Astrocyte of the cerebellum (primary cell): ENCODE measurements at regions not wholly inside any gene's neighbourhood (a gene's known extent, or its start where the extent isn't known, plus 50 kb on each side); places are given as distances from the start of the nearest gene placed in this dataset.

Experiments used
- DNase-seq: peaks from one replicate; pipeline ENCODE4 v3.0.0-alpha.2; 2011; ENCODE audit warnings: low read depth
- H3K4me3 ChIP-seq: 2 replicates; pipeline ENCODE4 v1.5.1; 2011; ENCODE audit warnings: mild to moderate bottlenecking, low read depth, low read length, moderate library complexity
- CTCF ChIP-seq: IDR thresholded peaks from 2 replicates; pipeline ENCODE4 v1.5.1; 2012; ENCODE audit warnings: low read length, low read depth, moderate library complexity, mild to moderate bottlenecking; ENCODE audit errors: missing control alignments
- in situ Hi-C: cut with HindIII; loops from 2 replicates; pipeline ENCODE4 v1.10.0; 2017; ENCODE audit warnings: low sequenced_read_pairs

- no peak overlapping the region for H3K4me3 ChIP-seq
- in situ Hi-C loops, result no loop called here
- no peak for TF ChIP-seq CTCF
- no peak for DNase-seq
These were observed 1230.7 kb upstream of the NCAM2 start for GRCh38 chr21:19767546-19767945.

- in situ Hi-C loops, result no loop called here
- no peak for TF ChIP-seq CTCF
- DNase-seq, result no peak
- H3K4me3 ChIP-seq, result no peak overlapping the region
These were observed 1226.3 kb upstream of the NCAM2 start for GRCh38 chr21:19771881-19772280.

GRCh38 chr21:19776076-19776475 is 1222.1 kb upstream of the NCAM2 start:
- TF ChIP-seq CTCF, result no peak
- in situ Hi-C loops, result no loop called here
- no peak for DNase-seq
- H3K4me3 ChIP-seq, result no peak overlapping the region

GRCh38 chr21:19781881-19782652 is 1216.1 kb upstream of the NCAM2 start:
- no peak for TF ChIP-seq CTCF
- in situ Hi-C loops, result no loop called here
- H3K4me3 ChIP-seq, result no peak overlapping the region
- DNase-seq, result no peak

- no peak for DNase-seq
- no peak overlapping the region for H3K4me3 ChIP-seq
- no peak for TF ChIP-seq CTCF
- in situ Hi-C loops, result no loop called here
These were observed 1212.3 kb upstream of the NCAM2 start for GRCh38 chr21:19785941-19786340.

GRCh38 chr21:19792004-19792403 is 1206.2 kb upstream of the NCAM2 start:
- H3K4me3 ChIP-seq, result no peak overlapping the region
- no peak for DNase-seq
- TF ChIP-seq CTCF, result no peak
- in situ Hi-C loops, result no loop called here
